ENCODE measurements at regions not wholly inside any gene's neighbourhood (a gene's known extent, or its start where the extent isn't known, plus 50 kb on each side); places are given as distances from the start of the nearest gene placed in this dataset.
A peak's percentile ranks its signal among the peaks of the same experiment; 100 is the strongest.

GRCh38 chr21:14862794-14863720 is 201.7 kb downstream of the NRIP1 start:
- Mint-ChIP-seq H3K4me3 (no peak overlapping the region), H3K4me1 (peaks cover 41% of the 10 kb centered on the region), H3K9me3 (peaks cover 15% of the 10 kb centered on the region), H3K36me3 (peaks cover 13% of the 10 kb centered on the region), H3K27me3 (ENCODE audit: low read depth) (no peaks in the 10 kb centered on the region), H3K27ac (peak overlapping the region; percentile 62)
- TF ChIP-seq, protein P1, sequence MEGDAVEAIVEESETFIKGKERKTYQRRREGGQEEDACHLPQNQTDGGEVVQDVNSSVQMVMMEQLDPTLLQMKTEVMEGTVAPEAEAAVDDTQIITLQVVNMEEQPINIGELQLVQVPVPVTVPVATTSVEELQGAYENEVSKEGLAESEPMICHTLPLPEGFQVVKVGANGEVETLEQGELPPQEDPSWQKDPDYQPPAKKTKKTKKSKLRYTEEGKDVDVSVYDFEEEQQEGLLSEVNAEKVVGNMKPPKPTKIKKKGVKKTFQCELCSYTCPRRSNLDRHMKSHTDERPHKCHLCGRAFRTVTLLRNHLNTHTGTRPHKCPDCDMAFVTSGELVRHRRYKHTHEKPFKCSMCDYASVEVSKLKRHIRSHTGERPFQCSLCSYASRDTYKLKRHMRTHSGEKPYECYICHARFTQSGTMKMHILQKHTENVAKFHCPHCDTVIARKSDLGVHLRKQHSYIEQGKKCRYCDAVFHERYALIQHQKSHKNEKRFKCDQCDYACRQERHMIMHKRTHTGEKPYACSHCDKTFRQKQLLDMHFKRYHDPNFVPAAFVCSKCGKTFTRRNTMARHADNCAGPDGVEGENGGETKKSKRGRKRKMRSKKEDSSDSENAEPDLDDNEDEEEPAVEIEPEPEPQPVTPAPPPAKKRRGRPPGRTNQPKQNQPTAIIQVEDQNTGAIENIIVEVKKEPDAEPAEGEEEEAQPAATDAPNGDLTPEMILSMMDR (IDR thresholded peaks at IDR 0.05; ENCODE audit: unreplicated experiment): peak; percentile 85
- no peak for DNase-seq (ENCODE audit: low spot score in 2 of 2, unreplicated experiment in 2 of 2)

DNA sequence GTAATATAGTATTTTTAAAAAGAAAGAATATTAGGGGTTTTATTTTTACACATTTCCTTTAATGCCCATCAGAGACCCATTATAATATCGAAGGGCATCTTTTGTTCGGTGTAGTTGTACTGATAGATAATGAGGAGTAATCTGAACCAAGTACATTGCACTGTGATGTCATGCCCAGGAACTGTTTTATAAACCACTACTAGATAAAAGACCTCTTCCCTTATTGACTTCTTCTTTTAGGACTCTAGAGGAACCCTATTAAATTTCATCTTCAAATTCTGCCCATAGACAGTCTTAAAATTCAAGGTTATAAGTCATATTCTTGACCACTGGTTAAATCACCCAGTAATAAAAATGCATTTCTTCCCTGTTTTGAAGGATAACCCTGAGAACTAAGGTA is 206.5 kb downstream of the NRIP1 start:
- Mint-ChIP-seq H3K27ac (no peak overlapping the region), H3K36me3 (peaks cover 15% of the 10 kb centered on the region), H3K9me3 (peaks cover 28% of the 10 kb centered on the region), H3K4me3 (no peak overlapping the region), H3K27me3 (ENCODE audit: low read depth) (no peaks in the 10 kb centered on the region), H3K4me1 (peaks cover 17% of the 10 kb centered on the region)
- DNase-seq (ENCODE audit: low spot score in 2 of 2, unreplicated experiment in 2 of 2): no peak
- TF ChIP-seq, protein P1 (IDR thresholded peaks at IDR 0.05; ENCODE audit: unreplicated experiment): no peak

GRCh38 chr21:14857529-14857928 is 207.3 kb downstream of the NRIP1 start:
- H3K9me3 Mint-ChIP-seq: peaks cover 28% of the 10 kb centered on the region
- no peak overlapping the region for H3K4me3 Mint-ChIP-seq
- TF ChIP-seq, protein P1 (IDR thresholded peaks at IDR 0.05; ENCODE audit: unreplicated experiment): no peak
- DNase-seq (ENCODE audit: low spot score in 2 of 2, unreplicated experiment in 2 of 2): no peak
- peaks cover 14% of the 10 kb centered on the region for H3K4me1 Mint-ChIP-seq
- H3K27me3 Mint-ChIP-seq (ENCODE audit: low read depth): no peaks in the 10 kb centered on the region
- H3K27ac Mint-ChIP-seq: no peak overlapping the region
- peaks cover 19% of the 10 kb centered on the region for H3K36me3 Mint-ChIP-seq

DNA sequence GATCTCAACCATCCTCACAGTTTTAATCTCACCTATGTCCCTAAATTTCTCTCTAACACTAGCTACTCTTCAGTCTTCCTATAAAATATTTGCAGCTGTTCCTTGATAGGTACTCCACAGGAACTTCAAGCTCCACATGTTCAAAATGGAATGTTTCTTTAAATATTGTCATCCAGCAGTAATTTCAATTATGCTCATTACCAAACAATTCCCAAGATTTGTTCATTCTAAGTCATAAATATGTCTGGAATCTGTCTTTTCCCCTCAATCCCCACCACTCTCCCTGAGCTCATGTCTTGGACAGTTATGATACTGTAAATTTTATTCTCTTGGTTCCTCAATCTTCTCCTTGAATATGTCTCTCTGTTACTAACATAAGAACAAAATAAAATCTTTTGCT is 214.4 kb downstream of the NRIP1 start:
- peaks cover 15% of the 10 kb centered on the region for H3K36me3 Mint-ChIP-seq
- no peaks in the 10 kb centered on the region for H3K4me1 Mint-ChIP-seq
- DNase-seq (ENCODE audit: low spot score in 2 of 2, unreplicated experiment in 2 of 2): no peak
- TF ChIP-seq, protein P1 (IDR thresholded peaks at IDR 0.05; ENCODE audit: unreplicated experiment): no peak
- no peaks in the 10 kb centered on the region for H3K27me3 Mint-ChIP-seq (ENCODE audit: low read depth)
- H3K9me3 Mint-ChIP-seq: peaks cover 44% of the 10 kb centered on the region
- no peak overlapping the region for H3K27ac Mint-ChIP-seq
- no peak overlapping the region for H3K4me3 Mint-ChIP-seq

- no peak for DNase-seq (ENCODE audit: low spot score in 2 of 2, unreplicated experiment in 2 of 2)
- Mint-ChIP-seq H3K27ac (no peak overlapping the region), H3K27me3 (ENCODE audit: low read depth) (no peaks in the 10 kb centered on the region), H3K4me3 (no peak overlapping the region), H3K36me3 (peaks cover 27% of the 10 kb centered on the region), H3K4me1 (no peaks in the 10 kb centered on the region), H3K9me3 (peaks cover 50% of the 10 kb centered on the region)
- TF ChIP-seq, protein P1 (IDR thresholded peaks at IDR 0.05; ENCODE audit: unreplicated experiment): no peak
These were observed 218.2 kb downstream of the NRIP1 start for GRCh38 chr21:14846621-14847020.

All from mesothelial cell of epicardium (in vitro differentiated cells).